Upper lobe of left lung (tissue), 4 donors: ENCODE measurements at regions not wholly inside any gene's neighbourhood (a gene's known extent, or its start where the extent isn't known, plus 50 kb on each side); places are given as distances from the start of the nearest gene placed in this dataset.

Experiments used
- POLR2A ChIP-seq, 4 donors: fragments of 450-650 bp; IDR thresholded peaks; one replicate each; pipeline ENCODE4 v1.5.1; 2016 to 2017; ENCODE audit warnings: antibody characterized with exemption in 4 of 4, mild to moderate bottlenecking in 2 of 4
- TF ChIP-seq, protein P1 (sequence below), 6 experiments: fragments of 450-650 bp in 4 of 6; fragments of 200-600 bp in 2 of 6; sonication (generic) in 2 of 6; IDR thresholded peaks; one replicate each; pipeline ENCODE4 v1.5.1; 2016 to 2019; ENCODE audit warnings: antibody characterized with exemption in 6 of 6

DNA sequence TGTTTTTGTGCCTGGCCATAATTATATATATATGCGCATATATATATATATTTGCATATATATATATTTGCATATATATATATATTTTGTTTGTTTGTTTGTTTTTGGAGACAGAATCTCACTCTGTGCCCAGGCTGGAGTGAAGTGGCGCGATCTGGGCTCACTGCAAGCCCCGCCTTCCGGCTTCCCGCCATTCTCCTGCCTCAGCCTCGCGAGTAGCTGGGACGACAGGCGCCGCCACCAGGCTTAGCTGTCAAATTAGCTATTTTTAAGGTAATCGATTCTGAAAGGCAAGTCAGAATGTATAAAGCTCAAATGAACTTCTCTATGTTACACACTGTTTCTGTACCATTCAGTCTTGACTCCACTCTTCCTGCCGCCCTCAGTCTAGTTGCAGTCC, 273.3 kb downstream of the TRIML1 start:
- TF ChIP-seq, protein P1, sequence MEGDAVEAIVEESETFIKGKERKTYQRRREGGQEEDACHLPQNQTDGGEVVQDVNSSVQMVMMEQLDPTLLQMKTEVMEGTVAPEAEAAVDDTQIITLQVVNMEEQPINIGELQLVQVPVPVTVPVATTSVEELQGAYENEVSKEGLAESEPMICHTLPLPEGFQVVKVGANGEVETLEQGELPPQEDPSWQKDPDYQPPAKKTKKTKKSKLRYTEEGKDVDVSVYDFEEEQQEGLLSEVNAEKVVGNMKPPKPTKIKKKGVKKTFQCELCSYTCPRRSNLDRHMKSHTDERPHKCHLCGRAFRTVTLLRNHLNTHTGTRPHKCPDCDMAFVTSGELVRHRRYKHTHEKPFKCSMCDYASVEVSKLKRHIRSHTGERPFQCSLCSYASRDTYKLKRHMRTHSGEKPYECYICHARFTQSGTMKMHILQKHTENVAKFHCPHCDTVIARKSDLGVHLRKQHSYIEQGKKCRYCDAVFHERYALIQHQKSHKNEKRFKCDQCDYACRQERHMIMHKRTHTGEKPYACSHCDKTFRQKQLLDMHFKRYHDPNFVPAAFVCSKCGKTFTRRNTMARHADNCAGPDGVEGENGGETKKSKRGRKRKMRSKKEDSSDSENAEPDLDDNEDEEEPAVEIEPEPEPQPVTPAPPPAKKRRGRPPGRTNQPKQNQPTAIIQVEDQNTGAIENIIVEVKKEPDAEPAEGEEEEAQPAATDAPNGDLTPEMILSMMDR (IDR thresholded peaks at IDR 0.05) = no peak
- no peak for TF ChIP-seq POLR2A (IDR thresholded peaks at IDR 0.05)
